MCF 10A (cell line): ENCODE measurements at regions not wholly inside any gene's neighbourhood (a gene's known extent, or its start where the extent isn't known, plus 50 kb on each side); places are given as distances from the start of the nearest gene placed in this dataset.

Experiments used
- BruUV-seq: library from RNA; stranded (reverse); fragments of 400-500 nt; replicated peaks from 2 replicates; lab custom pipeline; 2021; lab: Mats Ljungman, UMichigan
- CTCF ChIA-PET: fragments of 300-600 bp; sonication (Branson Sonifier 250); formaldehyde crosslinking; extraction: SDS; loops from one replicate; lab custom pipeline; 2021; ENCODE audit warnings: antibody characterized with exemption, inconsistent platforms; lab: Yijun Ruan, JAX
- POLR2A ChIA-PET: fragments of 300-600, 350-650 bp; sonication (Branson Sonifier 250); formaldehyde crosslinking; extraction: SDS; loops from one replicate; lab custom pipeline; 2020; ENCODE audit warnings: antibody characterized with exemption, inconsistent platforms; lab: Yijun Ruan, JAX
- DNase-seq: peaks from one replicate; pipeline ENCODE4 v3.0.0-alpha.2; 2018; ENCODE audit not compliant: unreplicated experiment
- H3K27ac Mint-ChIP-seq: one replicate; pipeline ENCODE4 v1.8.0; 2022; ENCODE audit warnings: mild to moderate bottlenecking, low read depth, mixed read lengths; ENCODE audit not compliant: unreplicated experiment
- H3K27me3 Mint-ChIP-seq: one replicate; pipeline ENCODE4 v1.8.0; 2022; ENCODE audit warnings: mixed read lengths; ENCODE audit not compliant: insufficient read depth, unreplicated experiment
- H3K36me3 Mint-ChIP-seq: one replicate; pipeline ENCODE4 v1.8.0; 2022; ENCODE audit warnings: mild to moderate bottlenecking, moderate library complexity, mixed read lengths; ENCODE audit not compliant: insufficient read depth, unreplicated experiment
- H3K4me1 Mint-ChIP-seq: one replicate; pipeline ENCODE4 v1.8.0; 2022; ENCODE audit warnings: mixed read lengths; ENCODE audit not compliant: insufficient read depth, unreplicated experiment
- H3K4me3 Mint-ChIP-seq: one replicate; pipeline ENCODE4 v1.8.0; 2022; ENCODE audit warnings: mild to moderate bottlenecking, moderate library complexity, mixed read lengths; ENCODE audit not compliant: unreplicated experiment
- H3K9me3 Mint-ChIP-seq: one replicate; pipeline ENCODE4 v1.8.0; 2022; ENCODE audit warnings: mixed read lengths; ENCODE audit not compliant: unreplicated experiment
- CTCF ChIP-seq: fragments of 200-600 bp; IDR thresholded peaks from one replicate; pipeline ENCODE4 v1.8.0; 2022; ENCODE audit warnings: antibody characterized with exemption, mild to moderate bottlenecking; ENCODE audit not compliant: unreplicated experiment
- intact Hi-C: fragments of 100-400 bp; cut with micrococcal nuclease; formaldehyde crosslinking; loops from 2 replicates; pipeline ENCODE4 v1.14.1; 2022

- Mint-ChIP-seq H3K27me3 (no peaks in the 10 kb centered on the region), H3K4me3 (no peak overlapping the region), H3K4me1 (peaks cover 13% of the 10 kb centered on the region), H3K27ac (no peak overlapping the region), H3K9me3 (no peaks in the 10 kb centered on the region), H3K36me3 (no peaks in the 10 kb centered on the region)
- no peak for DNase-seq
- POLR2A ChIA-PET = no interaction called here
- no TSS peak for BruUV-seq
- CTCF ChIA-PET = no interaction called here
- intact Hi-C loops = no loop called here
- no peak for TF ChIP-seq CTCF
Observed at GRCh38 chr2:238717084-238717483, 130.8 kb upstream of the TWIST2 start.

GRCh38 chr2:238719641-238720040 is 128.2 kb upstream of the TWIST2 start:
- BruUV-seq = no TSS peak
- Mint-ChIP-seq H3K27me3 (no peaks in the 10 kb centered on the region), H3K9me3 (no peaks in the 10 kb centered on the region), H3K36me3 (no peaks in the 10 kb centered on the region), H3K4me1 (peaks cover 13% of the 10 kb centered on the region), H3K4me3 (no peak overlapping the region), H3K27ac (no peak overlapping the region)
- no peak for DNase-seq
- ChIA-PET CTCF (interaction anchor here (0.6 to 4.3 kb wide), 12 partner anchors 9 to 362 kb away, joined by 3 to 39 read pairs (median 3); no protein-coding TSS in a partner anchor), POLR2A (interaction anchor here (0.5 to 3.8 kb wide), 11 partner anchors 9 to 726 kb away, joined by 3 to 36 read pairs (median 4); partner anchors contain the start of gene TWIST2)
- no peak for TF ChIP-seq CTCF
- intact Hi-C loops = loop anchor here (1.0 to 10.0 kb wide), 6 partner anchors 66 to 387 kb away; partner anchors contain the start of gene TWIST2

- Mint-ChIP-seq H3K36me3 (no peaks in the 10 kb centered on the region), H3K9me3 (no peaks in the 10 kb centered on the region), H3K4me3 (peak overlapping the region; percentile 11), H3K27me3 (no peaks in the 10 kb centered on the region), H3K27ac (peak overlapping the region; percentile 40), H3K4me1 (peaks cover 13% of the 10 kb centered on the region)
- DNase-seq = peak; percentile 98
- ChIA-PET POLR2A (interaction anchor here (0.6 to 3.8 kb wide), 14 partner anchors 8 to 725 kb away, joined by 3 to 36 read pairs (median 4); partner anchors contain the start of gene TWIST2), CTCF (interaction anchor here (0.6 to 4.3 kb wide), 17 partner anchors 9 to 410 kb away, joined by 3 to 39 read pairs (median 3); no protein-coding TSS in a partner anchor)
- BruUV-seq = no TSS peak
- TF ChIP-seq CTCF = peak; percentile 83
- intact Hi-C loops = loop anchor here (1.0 to 10.0 kb wide), 6 partner anchors 65 to 386 kb away; partner anchors contain the start of gene TWIST2
Observed at GRCh38 chr2:238720232-238720672, 127.6 kb upstream of the TWIST2 start.

- DNase-seq = no peak
- Mint-ChIP-seq H3K4me3 (no peak overlapping the region), H3K4me1 (peaks cover 18% of the 10 kb centered on the region), H3K36me3 (no peaks in the 10 kb centered on the region), H3K27ac (no peak overlapping the region), H3K9me3 (no peaks in the 10 kb centered on the region), H3K27me3 (no peaks in the 10 kb centered on the region)
- ChIA-PET CTCF (interaction anchor here (0.7 to 4.3 kb wide), 2 partner anchors 63 to 1275 kb away, joined by 4 to 39 read pairs; no protein-coding TSS in a partner anchor), POLR2A (interaction anchor here (0.6 to 3.8 kb wide), 3 partner anchors 62 to 295 kb away, joined by 3 to 36 read pairs (median 3); no protein-coding TSS in a partner anchor)
- intact Hi-C loops = loop anchor here (10.0 kb wide), 1 partner anchor 223 kb away; no protein-coding TSS in a partner anchor
- BruUV-seq = no TSS peak
- TF ChIP-seq CTCF = no peak
Observed at GRCh38 chr2:238722181-238722580, 125.7 kb upstream of the TWIST2 start.
